Activated CD4-positive, alpha-beta T cell treated with anti-CD3 and anti-CD28 coated beads for 4 hours (primary cell): ENCODE measurements at regions not wholly inside any gene's neighbourhood (a gene's known extent, or its start where the extent isn't known, plus 50 kb on each side); places are given as distances from the start of the nearest gene placed in this dataset.
"Not testable (repeated sequence)": the region's sequence is repeated elsewhere in the genome, so short reads cannot be mapped to it uniquely, and the experiment has no call there.

Experiments used
- DNase-seq, 2 donors: peaks; one replicate each; pipeline ENCODE4 v3.0.0-alpha.2; 2020

DNA sequence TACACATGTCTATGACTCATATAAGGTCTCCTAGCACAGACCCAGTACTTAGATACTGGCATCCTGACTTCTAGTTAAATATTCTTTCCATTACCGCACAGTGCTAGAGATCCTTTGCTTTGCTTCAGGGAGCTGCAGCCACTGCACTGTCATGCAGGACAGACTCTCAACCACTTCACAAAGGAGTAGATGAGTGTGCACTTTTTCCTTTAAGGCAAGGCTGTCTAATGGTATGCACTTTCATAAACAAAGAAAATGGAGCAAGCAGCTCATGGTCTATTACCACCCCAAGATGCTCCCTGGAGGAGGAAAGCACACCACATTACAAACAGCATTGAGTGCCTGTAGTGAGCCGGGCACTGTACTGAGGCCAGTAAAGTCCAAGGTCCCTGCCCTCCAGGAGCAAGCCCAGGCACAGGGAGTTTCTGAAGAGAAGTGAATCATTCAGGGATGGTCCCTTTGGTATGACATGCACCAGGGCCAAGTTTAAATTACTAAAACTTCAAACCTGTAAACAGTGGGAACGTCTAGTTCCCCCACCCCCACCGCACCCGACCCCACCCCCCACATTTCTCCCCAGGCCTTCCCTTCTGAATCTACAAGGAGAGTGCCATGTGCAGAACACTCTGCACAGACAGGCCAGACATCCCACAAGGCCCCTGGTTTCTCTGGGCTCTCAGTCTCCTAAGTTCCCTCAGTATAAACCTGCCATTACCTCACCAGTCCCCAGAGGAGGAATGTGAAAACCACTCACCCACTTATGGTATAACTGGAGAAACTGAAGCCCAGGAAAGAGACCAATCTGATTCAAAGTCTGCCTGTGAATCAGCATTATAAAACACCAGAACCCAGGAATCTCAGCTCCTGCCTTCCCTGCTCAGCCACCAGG lies 107.8 kb upstream of the BCL6 start:
- DNase-seq: no peak

DNA sequence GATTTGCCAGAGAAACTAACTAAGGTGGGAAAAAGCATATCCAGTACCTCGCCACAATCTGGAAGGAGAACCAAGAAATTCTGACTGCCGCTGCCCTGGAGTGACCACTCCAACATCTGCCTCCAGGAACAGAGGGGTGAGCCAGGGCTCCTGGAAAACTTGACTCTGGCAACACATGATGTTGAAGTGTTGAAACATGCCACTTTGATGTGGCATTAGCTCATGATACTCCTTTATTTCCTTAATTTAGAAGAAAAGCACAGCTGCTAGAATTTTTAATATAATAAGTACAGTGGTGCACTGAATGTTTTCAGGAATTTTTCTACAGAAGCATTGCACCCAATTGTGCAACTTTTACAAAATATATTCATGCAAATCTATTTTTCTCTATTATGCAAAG lies 109.9 kb upstream of the BCL6 start:
- no peak for DNase-seq

DNA sequence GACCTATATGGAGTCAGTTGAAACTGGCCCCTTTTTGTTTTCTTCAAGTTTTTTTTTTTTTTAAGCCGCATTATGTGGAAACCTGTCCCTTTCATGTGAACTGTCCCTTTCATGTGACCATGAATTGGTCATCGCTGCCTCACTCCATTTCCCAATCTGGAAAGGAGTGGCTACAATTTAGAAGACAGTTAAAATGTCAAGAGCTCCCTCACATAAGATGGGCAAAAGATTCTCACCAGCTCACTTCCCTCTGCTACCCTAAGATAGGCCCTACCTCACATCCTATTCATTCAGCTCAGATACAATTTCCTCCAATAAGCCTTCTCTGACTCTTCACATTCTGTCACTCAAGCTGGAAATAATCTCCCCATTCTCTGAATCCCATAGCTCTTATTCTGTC lies 111.3 kb upstream of the BCL6 start:
- DNase-seq: no peak

DNA sequence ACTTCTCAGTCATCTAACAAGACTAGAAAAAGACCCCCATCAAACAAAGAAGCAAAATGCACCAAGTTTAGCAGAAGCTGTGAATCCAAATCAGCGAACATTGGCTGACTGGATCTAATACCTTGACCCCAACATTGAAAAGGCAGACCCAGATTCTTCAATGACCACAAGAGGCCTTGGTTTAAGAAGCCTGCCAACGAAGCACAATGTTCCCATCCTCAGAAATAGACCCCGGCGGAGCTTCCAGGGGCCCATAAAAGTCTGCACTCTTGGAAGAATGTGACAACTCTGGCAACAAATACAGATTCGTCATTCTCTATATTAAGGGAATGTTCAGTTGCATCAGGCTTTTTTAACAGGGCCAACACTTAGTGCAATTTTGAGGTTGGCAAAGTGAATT lies 112.8 kb upstream of the BCL6 start:
- DNase-seq: no peak

DNA sequence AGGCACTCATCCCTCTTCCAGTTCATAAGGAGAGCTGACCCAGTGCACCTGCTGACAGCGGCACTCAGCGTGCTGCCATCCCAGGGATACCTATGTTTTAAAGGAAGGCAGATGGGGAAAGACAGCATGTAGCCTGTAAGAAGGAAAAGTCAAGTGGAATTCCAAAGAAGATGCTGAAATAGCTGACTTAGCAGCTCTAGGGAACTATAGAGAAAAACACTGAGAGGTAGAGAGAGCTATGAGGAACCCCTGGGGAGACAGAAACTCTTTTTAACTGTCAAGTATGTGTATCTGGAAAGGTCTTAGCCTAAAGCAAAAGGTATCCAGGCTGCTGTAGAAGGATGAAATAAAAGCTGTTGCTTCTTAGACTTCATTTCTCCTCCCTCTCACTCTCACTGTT lies 113.4 kb upstream of the BCL6 start:
- no peak for DNase-seq

DNA sequence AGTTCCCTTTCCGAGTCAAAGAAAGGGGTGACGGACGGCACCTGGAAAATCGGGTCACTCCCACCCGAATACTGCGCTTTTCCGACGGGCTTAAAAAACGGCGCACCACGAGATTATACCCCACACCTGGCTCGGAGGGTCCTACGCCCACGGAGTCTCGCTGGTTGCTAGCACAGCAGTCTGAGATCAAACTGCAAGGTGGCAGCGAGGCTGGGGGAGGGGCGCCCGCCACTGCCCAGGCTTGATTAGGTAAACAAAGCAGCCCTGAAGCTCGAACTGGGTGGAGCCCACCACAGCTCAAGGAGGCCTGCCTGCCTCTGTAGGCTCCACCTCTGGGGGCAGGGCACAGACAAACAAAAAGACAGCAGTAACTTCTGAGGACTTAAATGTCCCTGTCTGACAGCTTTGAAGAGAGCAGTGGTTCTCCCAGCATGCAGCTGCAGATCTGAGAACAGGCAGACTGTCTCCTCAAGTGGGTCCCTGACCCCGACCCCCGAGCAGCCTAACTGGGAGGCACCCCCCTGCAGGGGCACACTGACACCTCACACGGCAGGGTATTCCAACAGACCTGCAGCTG lies 117.5 kb upstream of the BCL6 start:
- DNase-seq: not testable (repeated sequence)

DNA sequence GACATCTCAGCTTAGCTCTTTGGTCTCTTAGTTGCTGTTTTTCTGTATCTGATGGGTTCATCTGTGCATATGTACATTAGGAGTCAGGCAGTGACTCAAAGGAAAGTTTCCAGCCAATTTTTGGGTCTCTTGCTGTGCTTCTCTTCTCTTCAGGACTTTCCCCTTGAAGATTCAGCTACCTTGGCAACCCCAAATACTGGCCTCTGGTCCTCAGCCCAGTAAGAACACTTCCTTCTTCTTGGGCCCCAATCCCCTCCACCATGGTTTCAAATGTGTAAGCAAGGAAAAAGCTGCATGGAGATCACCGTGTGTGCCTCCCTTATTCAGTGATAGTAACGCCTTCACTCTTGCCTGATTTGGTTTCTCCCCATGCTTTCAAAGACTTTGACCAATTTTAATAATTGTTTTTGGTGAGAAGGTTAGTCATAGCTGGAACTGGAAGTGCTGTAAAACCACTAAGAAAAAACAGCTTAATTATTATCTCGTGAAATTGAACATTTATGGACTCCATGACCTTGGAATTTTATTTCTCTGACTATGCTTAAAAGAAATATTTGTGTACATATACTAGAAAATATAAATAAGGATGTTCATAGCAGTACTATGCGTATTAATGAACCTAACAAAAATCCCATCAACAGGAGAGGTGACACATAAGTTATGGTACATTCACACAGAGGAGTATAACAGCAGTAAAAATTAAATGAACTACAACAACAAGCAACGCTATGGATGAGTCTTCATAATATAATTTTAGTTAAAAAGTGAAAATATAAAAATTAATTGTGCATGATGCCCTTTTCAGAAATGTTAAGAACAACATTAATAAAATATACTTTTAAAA lies 125.3 kb upstream of the BCL6 start:
- DNase-seq: no peak

DNA sequence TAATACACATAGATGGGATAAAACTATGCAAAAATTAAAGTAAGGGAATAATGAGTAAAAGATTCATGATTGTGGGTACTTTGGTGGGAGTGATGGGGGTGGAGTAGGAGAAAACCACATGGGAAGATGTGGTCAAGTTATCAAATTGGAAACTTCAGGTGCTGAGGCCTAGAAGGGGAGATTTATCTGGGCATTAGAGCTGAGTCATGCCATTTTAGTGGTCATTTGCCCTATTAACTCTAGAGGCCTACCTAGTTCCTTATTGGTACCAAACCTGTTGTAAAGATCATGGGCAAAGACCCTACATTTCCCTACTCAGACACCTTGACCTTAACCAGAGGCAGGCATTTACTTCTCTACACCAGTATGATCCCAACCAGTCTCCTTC lies 125.9 kb upstream of the BCL6 start:
- no peak for DNase-seq

DNA sequence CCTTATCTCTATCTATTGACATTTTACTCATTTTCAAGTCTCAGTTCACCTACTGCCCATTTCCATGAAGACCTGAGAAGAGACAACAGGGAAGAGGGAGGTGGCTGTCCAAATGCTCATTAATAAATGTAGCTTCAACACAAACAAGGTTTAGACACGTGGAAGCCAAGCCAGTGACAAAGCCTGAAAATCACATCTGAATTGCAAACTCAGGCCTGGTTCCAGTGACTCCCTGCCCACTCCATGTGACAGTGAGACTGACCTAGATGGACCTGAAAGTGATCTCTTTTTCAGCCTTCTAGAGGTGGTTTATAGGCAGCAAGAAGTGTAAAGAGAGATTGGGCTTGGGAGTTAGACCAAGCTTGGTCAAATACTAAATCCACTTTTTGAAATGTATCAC lies 126.6 kb upstream of the BCL6 start:
- no peak for DNase-seq

DNA sequence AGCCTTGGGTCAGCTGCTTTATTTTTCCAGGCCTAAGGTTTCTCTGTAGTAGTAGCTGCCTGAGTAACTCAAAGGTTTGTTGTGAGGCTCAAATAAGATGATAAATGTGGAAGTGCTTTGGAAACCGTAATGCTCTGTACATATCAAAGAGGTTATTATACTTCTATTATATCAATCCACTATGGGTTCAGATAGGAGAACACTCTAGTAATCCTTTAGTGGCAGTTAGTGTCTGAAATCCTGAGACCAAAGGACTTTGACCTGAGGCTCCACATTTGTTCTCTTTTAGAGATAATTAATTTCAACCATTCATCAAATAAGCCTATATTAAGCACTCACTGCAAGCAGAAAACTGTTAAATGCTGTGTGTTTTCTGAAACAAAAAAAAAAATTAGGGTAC lies 128.6 kb upstream of the BCL6 start:
- no peak for DNase-seq

DNA sequence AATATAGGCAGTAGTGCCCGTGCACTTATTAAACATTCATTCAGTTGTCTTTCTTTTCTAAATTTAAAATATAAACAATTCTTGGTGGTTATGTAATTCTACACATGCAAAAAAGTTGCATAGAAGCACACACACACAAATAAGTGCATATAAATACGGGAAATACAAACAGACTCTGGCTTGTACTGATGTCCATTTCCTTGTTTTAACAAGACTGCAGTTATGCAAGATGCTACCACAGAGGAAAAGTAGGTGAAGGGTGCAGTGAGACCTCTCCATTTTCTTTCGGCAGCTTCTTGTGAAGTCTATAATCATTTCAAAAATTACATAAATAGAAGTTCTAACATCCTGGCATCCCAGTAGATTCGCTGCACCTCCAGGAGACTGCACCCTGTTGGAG lies 130.6 kb upstream of the BCL6 start:
- DNase-seq: no peak

DNA sequence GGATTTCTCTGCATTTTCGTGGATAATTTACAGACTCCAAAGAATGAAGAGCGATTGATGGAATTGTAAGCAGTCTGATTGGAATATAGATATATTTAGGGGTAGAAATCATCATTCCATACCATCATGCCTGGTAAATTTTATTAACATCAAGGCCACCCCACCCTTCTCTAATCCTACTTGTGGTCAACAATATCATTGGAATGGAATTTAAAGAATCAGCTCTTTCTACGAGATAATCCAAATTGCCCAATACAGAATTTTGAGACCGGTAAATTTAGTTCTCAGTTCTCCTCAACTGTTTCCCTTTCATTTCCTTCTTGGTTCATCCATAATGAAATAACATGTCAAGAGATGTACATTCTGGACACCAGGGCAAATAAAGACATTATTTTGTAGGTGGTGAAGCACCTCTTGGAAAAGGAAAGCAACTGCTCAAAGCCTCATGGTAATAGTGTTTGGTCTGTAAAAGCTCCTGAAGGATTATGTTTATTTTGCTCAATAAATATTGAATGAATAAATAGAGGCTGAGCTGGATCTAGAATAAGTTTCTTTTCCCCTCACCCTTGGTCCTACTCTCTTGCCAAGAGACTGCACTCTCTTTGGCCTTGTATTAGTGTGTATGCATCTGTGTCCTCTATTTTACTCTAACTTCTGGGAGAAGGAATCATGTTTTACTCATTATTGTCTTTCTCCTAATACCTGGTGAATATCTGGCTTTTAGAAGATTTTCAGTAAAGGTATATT lies 133.7 kb upstream of the BCL6 start:
- DNase-seq: no peak

DNA sequence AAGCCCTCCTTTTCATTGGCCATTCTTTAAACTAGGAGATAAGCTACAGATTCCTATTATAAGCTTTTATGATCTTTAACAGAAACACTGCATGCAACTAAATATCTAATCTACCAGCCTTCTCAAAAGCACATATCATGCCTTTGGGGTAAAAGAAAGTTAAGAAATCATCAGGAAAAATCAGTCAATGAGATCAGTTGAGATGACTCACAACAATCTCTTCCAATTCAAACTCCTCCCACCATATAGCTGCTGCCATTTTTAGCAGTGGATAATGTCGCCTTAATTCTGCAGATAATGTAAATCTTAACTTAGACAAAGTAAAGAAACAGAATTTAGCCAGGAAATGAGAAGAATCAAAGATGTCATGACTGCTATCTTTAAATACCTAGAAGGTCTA lies 135.2 kb upstream of the BCL6 start:
- DNase-seq: no peak

DNA sequence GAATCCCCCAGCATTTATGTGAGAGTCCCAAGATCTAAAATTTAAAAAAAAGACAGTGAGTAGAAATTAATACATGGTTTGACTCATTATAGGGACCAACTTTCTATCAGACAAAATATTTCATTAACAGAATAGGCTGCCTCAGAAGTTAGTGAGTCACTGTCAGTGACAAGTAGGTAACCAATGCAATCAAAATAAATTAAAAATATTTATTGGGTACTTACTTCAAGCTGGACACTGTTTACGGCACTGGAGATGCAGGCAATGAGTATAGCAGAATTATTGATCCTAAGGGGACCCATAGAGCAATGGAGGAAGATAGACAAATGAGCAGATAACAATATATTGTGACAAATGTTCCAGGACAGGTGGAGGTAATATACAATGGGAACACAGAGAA lies 135.6 kb upstream of the BCL6 start:
- DNase-seq: no peak

DNA sequence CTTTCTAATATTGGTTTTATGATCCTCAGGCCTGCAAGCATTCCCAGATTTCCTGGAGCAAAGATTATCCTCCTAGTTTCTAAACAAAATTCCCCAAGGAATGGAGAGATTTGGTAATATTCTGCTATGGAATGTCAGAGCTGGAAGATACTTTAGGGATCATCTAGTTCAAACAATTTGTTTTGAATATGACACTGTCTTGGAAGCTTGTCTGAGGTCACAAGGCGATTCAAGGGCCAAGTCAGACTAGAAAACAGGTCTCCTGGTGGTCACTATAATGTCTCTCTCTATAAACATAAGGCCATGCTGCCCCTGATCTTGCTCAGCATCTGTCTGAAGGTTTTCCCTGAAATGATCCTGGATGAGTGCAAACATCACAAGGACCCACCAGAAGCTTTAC lies 143.4 kb upstream of the BCL6 start:
- no peak for DNase-seq

DNA sequence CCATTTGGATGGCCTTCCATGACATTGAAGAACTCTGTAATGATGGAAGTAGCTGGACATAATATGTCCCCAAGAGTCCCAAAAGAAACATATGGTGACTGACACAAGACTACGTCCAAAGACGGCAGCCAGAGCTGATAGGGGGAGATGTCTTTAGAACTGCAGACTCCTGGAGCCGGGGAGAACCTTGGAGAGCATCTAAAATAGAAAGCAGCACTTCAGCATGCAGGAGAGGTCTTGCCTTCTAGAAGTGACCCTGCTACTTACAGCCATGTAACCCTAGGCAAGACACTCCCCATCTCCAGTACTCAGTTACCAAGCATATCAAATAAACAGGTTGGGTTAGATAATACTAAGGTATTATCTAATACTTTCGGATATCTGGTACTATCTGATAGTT lies 143.8 kb upstream of the BCL6 start:
- DNase-seq: no peak

DNA sequence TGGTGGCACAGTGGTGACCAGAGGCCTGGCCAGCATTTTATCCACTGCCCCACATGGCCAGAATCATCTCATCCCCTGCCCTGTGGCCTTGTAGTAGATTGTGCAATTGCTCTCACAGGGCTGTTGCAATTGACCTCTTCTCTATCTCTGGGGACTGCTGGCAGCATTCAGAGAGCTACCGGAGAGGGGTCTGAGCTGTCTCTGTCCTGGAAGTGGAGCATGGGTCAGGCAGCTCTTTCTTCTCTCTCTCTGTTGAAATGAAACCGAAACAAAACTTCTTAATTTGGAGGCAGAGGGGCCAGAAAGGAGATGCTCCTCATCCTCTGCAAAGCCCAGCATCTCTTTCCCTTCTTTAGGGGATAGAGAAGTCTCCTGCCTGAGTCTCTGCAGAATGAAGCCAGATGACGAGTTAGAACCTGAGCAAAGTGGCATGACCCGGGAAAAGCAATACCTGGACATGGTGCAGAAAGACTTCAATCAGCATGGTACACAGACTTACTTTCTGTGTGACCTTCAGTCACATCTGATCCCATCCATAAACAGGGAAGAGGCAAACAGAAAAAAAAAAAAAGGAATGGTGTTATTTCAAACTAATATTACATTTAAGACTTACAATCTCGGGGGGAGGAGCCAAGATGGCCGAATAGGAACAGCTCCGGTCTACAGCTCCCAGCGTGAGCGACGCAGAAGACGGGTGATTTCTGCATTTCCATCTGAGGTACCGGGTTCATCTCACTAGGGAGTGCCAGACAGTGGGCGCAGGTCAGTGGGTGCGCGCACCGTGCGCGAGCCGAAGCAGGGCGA lies 144.5 kb upstream of the BCL6 start:
- DNase-seq: no peak

DNA sequence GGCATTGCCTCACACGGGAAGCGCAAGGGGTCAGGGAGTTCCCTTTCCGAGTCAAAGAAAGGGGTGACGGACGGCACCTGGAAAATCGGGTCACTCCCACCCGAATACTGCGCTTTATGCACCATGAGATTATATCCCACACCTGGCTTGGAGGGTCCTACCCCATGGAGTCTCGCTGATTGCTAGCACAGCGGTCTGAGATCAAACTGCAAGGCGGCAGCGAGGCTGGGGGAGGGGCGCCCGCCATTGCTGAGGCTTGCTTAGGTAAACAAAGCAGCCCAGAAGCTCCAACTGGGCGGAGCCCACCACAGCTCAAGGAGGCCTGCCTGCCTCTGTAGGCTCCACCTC lies 145.1 kb upstream of the BCL6 start:
- not testable (repeated sequence) for DNase-seq

DNA sequence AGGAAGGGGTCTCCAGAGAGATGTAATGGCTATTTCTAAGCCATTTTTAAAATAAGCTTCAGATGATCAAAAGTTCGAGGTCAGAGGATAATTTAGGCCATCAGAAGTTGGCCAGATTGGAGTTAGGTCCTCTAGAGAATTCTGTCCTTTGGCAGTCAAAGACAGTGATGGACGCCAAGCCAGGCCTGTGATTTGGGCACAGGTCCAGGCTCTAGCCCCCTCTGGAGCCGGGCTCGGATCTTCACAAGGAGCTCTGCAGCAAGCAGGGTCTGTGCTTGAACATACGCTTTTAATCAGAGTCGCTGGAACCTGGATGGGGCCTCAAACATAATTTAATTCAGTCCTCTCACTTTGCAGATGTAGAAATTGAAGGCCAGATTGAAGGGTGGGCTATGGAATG lies 151.4 kb upstream of the BCL6 start:
- no peak for DNase-seq

DNA sequence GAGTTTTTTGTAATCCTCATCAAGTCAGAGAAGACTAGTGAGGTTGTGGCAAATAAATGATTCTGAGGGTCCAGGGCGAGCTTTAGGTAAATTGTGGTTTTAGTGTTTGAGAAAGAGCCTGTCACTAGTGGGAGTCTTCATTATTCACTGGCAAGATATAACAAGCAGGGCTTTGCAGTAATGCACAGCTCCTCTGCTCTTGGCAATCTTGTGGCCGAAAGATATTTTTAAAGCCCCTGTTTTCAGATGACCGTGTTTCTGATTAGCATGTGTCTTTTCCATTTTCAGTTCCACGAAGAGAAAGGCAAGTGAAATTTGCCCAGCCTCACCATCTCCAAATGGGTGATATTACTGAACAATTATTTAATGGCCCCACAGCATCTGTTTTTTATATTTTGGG lies 154.0 kb upstream of the BCL6 start:
- no peak for DNase-seq

DNA sequence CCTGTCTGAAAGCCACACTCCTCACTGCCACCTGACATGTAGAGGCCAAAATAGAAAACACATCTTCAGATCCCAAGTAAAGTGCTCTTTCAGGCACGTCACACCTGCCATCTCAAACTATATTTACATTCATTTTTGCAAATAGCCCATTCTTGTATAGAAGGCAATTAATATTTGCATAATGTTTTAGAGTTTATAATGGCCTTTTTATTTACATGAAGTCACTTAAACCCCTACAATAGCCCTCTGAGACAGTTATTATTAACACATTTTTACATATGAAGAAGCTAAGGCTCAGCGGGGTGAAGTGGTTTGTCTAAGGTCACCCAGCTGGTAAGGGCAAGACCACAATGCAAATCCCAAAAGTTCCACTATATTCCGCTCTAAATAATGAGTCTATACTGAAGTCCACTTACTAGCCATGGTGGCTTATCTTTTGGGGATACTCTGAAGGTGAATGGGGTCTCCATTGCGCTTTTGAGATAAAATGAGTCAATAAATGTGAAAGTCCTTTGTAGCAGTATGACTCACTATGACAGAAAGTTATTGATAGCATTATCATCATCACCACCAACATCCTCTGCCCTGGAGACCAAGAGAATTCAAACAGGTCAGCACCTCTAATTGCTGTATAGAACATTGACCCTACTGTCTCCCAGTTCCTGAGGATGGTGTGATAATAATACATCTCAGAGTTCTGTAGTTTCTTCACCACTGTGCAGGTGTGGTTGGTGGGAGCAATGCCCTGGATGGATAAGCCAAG lies 155.9 kb upstream of the BCL6 start:
- DNase-seq: no peak

DNA sequence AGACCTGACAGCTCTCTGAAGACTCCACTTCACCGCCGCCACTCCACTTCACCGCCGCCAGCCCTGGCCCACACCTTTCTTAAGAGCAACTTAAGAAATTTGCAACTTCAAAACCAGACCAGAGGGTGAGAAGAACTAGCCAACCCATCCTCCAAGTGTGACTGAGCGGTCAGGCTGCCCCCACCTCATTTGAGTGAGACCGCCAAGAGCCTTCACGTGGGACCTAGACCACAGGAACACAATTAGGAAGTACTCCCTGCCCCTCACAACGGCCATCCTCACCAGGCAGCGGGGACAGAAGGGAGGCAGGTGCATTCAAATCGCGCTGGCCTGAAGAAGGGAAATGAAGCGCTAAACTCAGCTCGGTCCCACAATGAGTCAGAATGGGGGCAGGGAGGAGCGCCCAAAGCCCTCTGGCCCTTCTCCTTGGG lies 156.8 kb upstream of the BCL6 start:
- DNase-seq: no peak
